ENCODE measurements at regions not wholly inside any gene's neighbourhood (a gene's known extent, or its start where the extent isn't known, plus 50 kb on each side); places are given as distances from the start of the nearest gene placed in this dataset.
A peak's percentile ranks its signal among the peaks of the same experiment; 100 is the strongest.
"Not testable (repeated sequence)": the region's sequence is repeated elsewhere in the genome, so short reads cannot be mapped to it uniquely, and the experiment has no call there.

DNA sequence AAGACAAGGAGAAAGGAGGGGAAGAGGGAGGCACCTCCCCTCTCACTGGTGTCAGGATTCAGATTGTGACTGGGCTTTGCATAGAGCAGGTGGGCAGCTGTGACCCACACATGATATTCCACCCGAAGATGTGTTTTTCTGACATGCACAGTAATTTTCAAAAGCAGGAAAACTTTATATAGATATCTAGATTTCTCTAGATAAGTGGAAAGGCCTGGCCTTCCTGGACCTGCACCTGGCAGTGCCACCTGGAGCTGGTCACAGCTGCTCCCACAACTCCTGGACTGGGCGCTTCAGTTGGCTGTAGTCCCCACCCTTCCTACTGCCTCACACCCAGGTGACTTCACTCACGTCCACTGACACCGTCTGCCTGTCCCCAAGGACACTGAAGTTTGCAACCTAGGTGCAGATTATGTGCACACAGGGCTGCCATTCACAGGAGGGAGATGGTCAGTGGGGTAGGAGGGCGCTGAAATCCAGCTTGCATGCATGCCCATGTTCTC, 70.4 kb upstream of the PLGLB2 start:
- H3K27me3 ChIP-seq (ENCODE audit: control insufficient read depth in 1 of 2, insufficient read depth in 2 of 2, low read length in 2 of 2); intact Hi-C loops (cut with micrococcal nuclease; ENCODE audit: unreplicated experiment); H3K4me1 ChIP-seq (ENCODE audit: insufficient read depth, low read length); H3K36me3 ChIP-seq (replicated peaks in 1 of 2; ENCODE audit: control insufficient read depth in 1 of 2, insufficient read depth in 2 of 2, low read length in 2 of 2); CTCF ChIA-PET (ENCODE audit: low intra/inter-chr PET ratio, low total read pairs); H3K4me3 ChIP-seq (replicated peaks in 1 of 3; ENCODE audit: insufficient read depth in 1 of 3, low read depth in 2 of 3, low read length in 3 of 3); H3K27ac ChIP-seq (ENCODE audit: extremely low read length, insufficient read depth, low read length); POLR2A ChIA-PET; ATAC-seq; in situ Hi-C loops (cut with HindIII; ENCODE audit: extremely low pct_ligation_motif_present, low pct_unique_long_range_greater_than_20kb); FAIRE-seq; BruUV-seq (replicated peaks); H3K9ac ChIP-seq (ENCODE audit: insufficient read depth, low read depth, low read length); H4K20me1 ChIP-seq (ENCODE audit: insufficient read depth, low read length); H3K79me2 ChIP-seq (ENCODE audit: insufficient read depth, low read length); H2AFZ ChIP-seq (ENCODE audit: low read length); DNase-seq (ENCODE audit: low spot score); H3K9me3 ChIP-seq (ENCODE audit: low read length); H3K4me2 ChIP-seq (ENCODE audit: low read depth, low read length): not testable (repeated sequence)
- WGBS (ENCODE audit: low lambda C conversion rate) = 90% methylated on average over 1 of the region's 5 CpGs

DNA sequence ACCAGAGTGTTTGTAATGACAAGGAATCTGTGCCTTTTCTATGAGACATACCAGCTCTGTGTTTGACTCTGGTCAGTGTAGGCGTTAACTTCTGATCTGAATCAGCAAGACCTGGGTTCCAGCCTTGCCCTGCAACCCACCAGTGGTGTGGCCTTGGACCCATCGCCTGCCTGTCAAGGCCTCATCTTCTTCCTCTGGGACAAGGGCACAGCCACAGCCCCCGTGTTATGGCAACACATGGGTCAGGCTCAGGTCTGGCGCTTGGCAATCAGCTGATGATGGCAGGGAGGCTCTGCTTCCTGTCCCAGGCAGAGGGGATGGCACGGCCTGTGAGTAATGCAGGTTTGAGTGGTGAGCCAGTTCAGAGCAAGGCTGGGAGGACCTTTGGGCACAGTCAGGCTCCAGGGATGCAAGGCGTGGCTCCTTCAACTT, 69.1 kb upstream of the PLGLB2 start:
- BruUV-seq (replicated peaks); H3K27me3 ChIP-seq (ENCODE audit: control insufficient read depth in 1 of 2, insufficient read depth in 2 of 2, low read length in 2 of 2); H3K9ac ChIP-seq (ENCODE audit: insufficient read depth, low read depth, low read length); POLR2A ChIA-PET; intact Hi-C loops (cut with micrococcal nuclease; ENCODE audit: unreplicated experiment); H2AFZ ChIP-seq (ENCODE audit: low read length); DNase-seq (ENCODE audit: low spot score); H4K20me1 ChIP-seq (ENCODE audit: insufficient read depth, low read length); H3K4me2 ChIP-seq (ENCODE audit: low read depth, low read length); H3K79me2 ChIP-seq (ENCODE audit: insufficient read depth, low read length); H3K27ac ChIP-seq (ENCODE audit: extremely low read length, insufficient read depth, low read length); H3K9me3 ChIP-seq (ENCODE audit: low read length); H3K4me1 ChIP-seq (ENCODE audit: insufficient read depth, low read length); H3K36me3 ChIP-seq (replicated peaks in 1 of 2; ENCODE audit: control insufficient read depth in 1 of 2, insufficient read depth in 2 of 2, low read length in 2 of 2); in situ Hi-C loops (cut with HindIII; ENCODE audit: extremely low pct_ligation_motif_present, low pct_unique_long_range_greater_than_20kb); CTCF ChIA-PET (ENCODE audit: low intra/inter-chr PET ratio, low total read pairs); H3K4me3 ChIP-seq (replicated peaks in 1 of 3; ENCODE audit: insufficient read depth in 1 of 3, low read depth in 2 of 3, low read length in 3 of 3): not testable (repeated sequence)
- WGBS (ENCODE audit: low lambda C conversion rate) = 90% methylated on average over 3 of the region's 6 CpGs
- FAIRE-seq (peak; percentile 67), ATAC-seq (peak; percentile 23)

- H3K4me1 ChIP-seq (ENCODE audit: insufficient read depth, low read length); FAIRE-seq; ATAC-seq; BruUV-seq (replicated peaks); H3K4me3 ChIP-seq (replicated peaks in 1 of 3; ENCODE audit: insufficient read depth in 1 of 3, low read depth in 2 of 3, low read length in 3 of 3); H3K27me3 ChIP-seq (ENCODE audit: control insufficient read depth in 1 of 2, insufficient read depth in 2 of 2, low read length in 2 of 2); H3K4me2 ChIP-seq (ENCODE audit: low read depth, low read length); H3K9ac ChIP-seq (ENCODE audit: insufficient read depth, low read depth, low read length); H3K9me3 ChIP-seq (ENCODE audit: low read length); H4K20me1 ChIP-seq (ENCODE audit: insufficient read depth, low read length); H3K36me3 ChIP-seq (replicated peaks in 1 of 2; ENCODE audit: control insufficient read depth in 1 of 2, insufficient read depth in 2 of 2, low read length in 2 of 2); CTCF ChIA-PET (ENCODE audit: low intra/inter-chr PET ratio, low total read pairs); DNase-seq (ENCODE audit: low spot score); H3K79me2 ChIP-seq (ENCODE audit: insufficient read depth, low read length); H2AFZ ChIP-seq (ENCODE audit: low read length); POLR2A ChIA-PET; intact Hi-C loops (cut with micrococcal nuclease; ENCODE audit: unreplicated experiment); in situ Hi-C loops (cut with HindIII; ENCODE audit: extremely low pct_ligation_motif_present, low pct_unique_long_range_greater_than_20kb); H3K27ac ChIP-seq (ENCODE audit: extremely low read length, insufficient read depth, low read length): not testable (repeated sequence)
- 90% methylated on average over 1 of the region's 4 CpGs for WGBS (ENCODE audit: low lambda C conversion rate)
Measured at GRCh38 chr2:87679950-87680349, 67.9 kb upstream of the PLGLB2 start.

GRCh38 chr2:87680691-87681090, 67.2 kb upstream of the PLGLB2 start:
- in situ Hi-C loops (cut with HindIII; ENCODE audit: extremely low pct_ligation_motif_present, low pct_unique_long_range_greater_than_20kb); H2AFZ ChIP-seq (ENCODE audit: low read length); H3K4me2 ChIP-seq (ENCODE audit: low read depth, low read length); CTCF ChIA-PET (ENCODE audit: low intra/inter-chr PET ratio, low total read pairs); intact Hi-C loops (cut with micrococcal nuclease; ENCODE audit: unreplicated experiment); H3K4me1 ChIP-seq (ENCODE audit: insufficient read depth, low read length); H3K4me3 ChIP-seq (replicated peaks in 1 of 3; ENCODE audit: insufficient read depth in 1 of 3, low read depth in 2 of 3, low read length in 3 of 3); H3K9ac ChIP-seq (ENCODE audit: insufficient read depth, low read depth, low read length); POLR2A ChIA-PET; H3K36me3 ChIP-seq (replicated peaks in 1 of 2; ENCODE audit: control insufficient read depth in 1 of 2, insufficient read depth in 2 of 2, low read length in 2 of 2); BruUV-seq (replicated peaks); H3K79me2 ChIP-seq (ENCODE audit: insufficient read depth, low read length); DNase-seq (ENCODE audit: low spot score); H3K27me3 ChIP-seq (ENCODE audit: control insufficient read depth in 1 of 2, insufficient read depth in 2 of 2, low read length in 2 of 2); H3K9me3 ChIP-seq (ENCODE audit: low read length); H3K27ac ChIP-seq (ENCODE audit: extremely low read length, insufficient read depth, low read length); H4K20me1 ChIP-seq (ENCODE audit: insufficient read depth, low read length); ATAC-seq: not testable (repeated sequence)
- peak; percentile 67 for FAIRE-seq
- 100% methylated on average over 1 of the region's 1 CpG for WGBS (ENCODE audit: low lambda C conversion rate)
